KMS-11 (cell line): ENCODE measurements at regions not wholly inside any gene's neighbourhood (a gene's known extent, or its start where the extent isn't known, plus 50 kb on each side); places are given as distances from the start of the nearest gene placed in this dataset.

Source experiments
- H2AFZ ChIP-seq: fragments of 200-600 bp; sonication (generic); 2 replicates; pipeline ENCODE4 v1.6.1; 2016; ENCODE audit warnings: antibody characterized with exemption, mixed run types, low read depth
- H3K27ac ChIP-seq: fragments of 200-600 bp; sonication (generic); 2 replicates; pipeline ENCODE4 v1.6.1; 2016; ENCODE audit warnings: mild to moderate bottlenecking, mixed run types
- H3K27me3 ChIP-seq: fragments of 200-600 bp; sonication (generic); 2 replicates; pipeline ENCODE4 v1.6.1; 2017; ENCODE audit warnings: mild to moderate bottlenecking, low read depth, mixed run types, moderate library complexity; ENCODE audit not compliant: insufficient read depth
- H3K36me3 ChIP-seq: fragments of 200-600 bp; sonication (generic); 2 replicates; pipeline ENCODE4 v1.6.1; 2017; ENCODE audit warnings: mild to moderate bottlenecking, mixed run types; ENCODE audit not compliant: insufficient read depth
- H3K4me1 ChIP-seq: fragments of 200-600 bp; sonication (generic); 2 replicates; pipeline ENCODE4 v1.6.1; 2016; ENCODE audit warnings: mild to moderate bottlenecking, low read depth, mixed run types; ENCODE audit not compliant: poor library complexity, severe bottlenecking
- H3K4me2 ChIP-seq: fragments of 200-600 bp; sonication (generic); 2 replicates; pipeline ENCODE4 v1.7.0; 2016; ENCODE audit warnings: mild to moderate bottlenecking, mixed run types
- H3K4me3 ChIP-seq: fragments of 200-600 bp; sonication (generic); IDR thresholded peaks from 2 replicates; pipeline ENCODE4 v1.6.1; 2017; ENCODE audit warnings: low read depth, low read length, mixed read lengths; ENCODE audit not compliant: insufficient read depth
- H3K79me2 ChIP-seq: fragments of 200-600 bp; sonication (generic); 2 replicates; pipeline ENCODE4 v1.6.1; 2016; ENCODE audit warnings: low read depth, mixed run types; ENCODE audit not compliant: insufficient read depth
- H3K9ac ChIP-seq: fragments of 200-600 bp; sonication (generic); 2 replicates; pipeline ENCODE4 v1.6.1; 2016; ENCODE audit warnings: mild to moderate bottlenecking, mixed run types
- H4K20me1 ChIP-seq: fragments of 200-600 bp; sonication (generic); 2 replicates; pipeline ENCODE4 v1.6.1; 2016; ENCODE audit warnings: mild to moderate bottlenecking, mixed run types; ENCODE audit not compliant: insufficient read depth
- CTCF ChIP-seq: fragments of 200-600 bp; sonication (generic); conservative IDR thresholded peaks from 2 replicates; pipeline ENCODE4 v1.6.1; 2017; ENCODE audit warnings: low read depth, mild to moderate bottlenecking, antibody characterized with exemption, low read length, moderate library complexity, mixed read lengths

- no peak overlapping the region for H3K4me2 ChIP-seq
- H2AFZ ChIP-seq = no peak overlapping the region
- no peaks in the 10 kb centered on the region for H3K79me2 ChIP-seq
- no peak overlapping the region for H3K27ac ChIP-seq
- H3K4me3 ChIP-seq = no peak overlapping the region
- no peak overlapping the region for H3K9ac ChIP-seq
- no peaks in the 10 kb centered on the region for H3K4me1 ChIP-seq
- no peaks in the 10 kb centered on the region for H3K36me3 ChIP-seq
- no peaks in the 10 kb centered on the region for H4K20me1 ChIP-seq
- no peaks in the 10 kb centered on the region for H3K27me3 ChIP-seq
- TF ChIP-seq CTCF = no peak
These were observed 86.0 kb upstream of the NMU start for GRCh38 chr4:55722132-55722531.

GRCh38 chr4:55723403-55723802, 87.3 kb upstream of the NMU start:
- no peaks in the 10 kb centered on the region for H3K4me1 ChIP-seq
- H3K4me3 ChIP-seq = no peak overlapping the region
- TF ChIP-seq CTCF = no peak
- H3K36me3 ChIP-seq = no peaks in the 10 kb centered on the region
- no peak overlapping the region for H2AFZ ChIP-seq
- H3K27ac ChIP-seq = no peak overlapping the region
- no peaks in the 10 kb centered on the region for H3K79me2 ChIP-seq
- H4K20me1 ChIP-seq = no peaks in the 10 kb centered on the region
- H3K4me2 ChIP-seq = no peak overlapping the region
- no peaks in the 10 kb centered on the region for H3K27me3 ChIP-seq
- H3K9ac ChIP-seq = no peak overlapping the region

GRCh38 chr4:55725057-55725456, 89.0 kb upstream of the NMU start:
- no peaks in the 10 kb centered on the region for H3K79me2 ChIP-seq
- no peaks in the 10 kb centered on the region for H3K36me3 ChIP-seq
- no peaks in the 10 kb centered on the region for H4K20me1 ChIP-seq
- no peak for TF ChIP-seq CTCF
- no peak overlapping the region for H3K4me2 ChIP-seq
- H2AFZ ChIP-seq = no peak overlapping the region
- no peak overlapping the region for H3K4me3 ChIP-seq
- H3K27me3 ChIP-seq = no peaks in the 10 kb centered on the region
- no peak overlapping the region for H3K27ac ChIP-seq
- H3K9ac ChIP-seq = no peak overlapping the region
- no peaks in the 10 kb centered on the region for H3K4me1 ChIP-seq

GRCh38 chr4:55727746-55728145, 91.6 kb upstream of the NMU start:
- no peak overlapping the region for H3K9ac ChIP-seq
- no peaks in the 10 kb centered on the region for H3K36me3 ChIP-seq
- no peak for TF ChIP-seq CTCF
- no peaks in the 10 kb centered on the region for H3K79me2 ChIP-seq
- H3K27me3 ChIP-seq = no peaks in the 10 kb centered on the region
- H4K20me1 ChIP-seq = no peaks in the 10 kb centered on the region
- no peak overlapping the region for H2AFZ ChIP-seq
- no peak overlapping the region for H3K4me3 ChIP-seq
- no peak overlapping the region for H3K4me2 ChIP-seq
- no peaks in the 10 kb centered on the region for H3K4me1 ChIP-seq
- H3K27ac ChIP-seq = no peak overlapping the region
